ENCODE measurements at regions not wholly inside any gene's neighbourhood (a gene's known extent, or its start where the extent isn't known, plus 50 kb on each side); places are given as distances from the start of the nearest gene placed in this dataset.

GRCh38 chr1:172894349-172895049, 156.2 kb downstream of the TNFSF18 start:
- TF ChIP-seq CTCF (IDR thresholded peaks at IDR 0.05; ENCODE audit: control extremely low read depth, extremely low read depth, low read depth, missing control alignments), result no peak
- ChIA-PET CTCF (interaction anchor here (0.7 to 1.4 kb wide), 5 partner anchors 12 to 150 kb away, joined by 3 to 8 read pairs (median 3); no protein-coding TSS in a partner anchor), POLR2A (no interaction called here)
- no peak for DNase-seq (ENCODE audit: extremely low spot score)

GRCh38 chr1:172895050-172895460, 155.7 kb downstream of the TNFSF18 start:
- ChIA-PET POLR2A (interaction anchor here (0.6 kb wide), 1 partner anchor 10 kb away, joined by 5 read pairs; no protein-coding TSS in a partner anchor), CTCF (interaction anchor here (0.7 to 1.4 kb wide), 4 partner anchors 12 to 151 kb away, joined by 3 to 8 read pairs (median 4); no protein-coding TSS in a partner anchor)
- no peak for TF ChIP-seq CTCF (IDR thresholded peaks at IDR 0.05; ENCODE audit: control extremely low read depth, extremely low read depth, low read depth, missing control alignments)
- DNase-seq (ENCODE audit: extremely low spot score), result peak; percentile 15

- POLR2A ChIA-PET, result interaction anchor here (0.6 kb wide), 1 partner anchor 11 kb away, joined by 5 read pairs; no protein-coding TSS in a partner anchor
- DNase-seq (ENCODE audit: extremely low spot score), result no peak
- TF ChIP-seq CTCF (IDR thresholded peaks at IDR 0.05; ENCODE audit: control extremely low read depth, extremely low read depth, low read depth, missing control alignments), result no peak
- CTCF ChIA-PET, result no interaction called here
Observed at GRCh38 chr1:172895761-172896160, 155.0 kb downstream of the TNFSF18 start.

GRCh38 chr1:172897738-172898137, 153.0 kb downstream of the TNFSF18 start:
- no peak for DNase-seq (ENCODE audit: extremely low spot score)
- ChIA-PET POLR2A (no interaction called here), CTCF (interaction anchor here (1.7 kb wide), 1 partner anchor 15 kb away, joined by 4 read pairs; no protein-coding TSS in a partner anchor)
- no peak for TF ChIP-seq CTCF (IDR thresholded peaks at IDR 0.05; ENCODE audit: control extremely low read depth, extremely low read depth, low read depth, missing control alignments)

GRCh38 chr1:172898866-172899265, 151.9 kb downstream of the TNFSF18 start:
- ChIA-PET POLR2A (no interaction called here), CTCF (interaction anchor here (1.7 kb wide), 1 partner anchor 16 kb away, joined by 4 read pairs; no protein-coding TSS in a partner anchor)
- DNase-seq (ENCODE audit: extremely low spot score), result no peak
- TF ChIP-seq CTCF (IDR thresholded peaks at IDR 0.05; ENCODE audit: control extremely low read depth, extremely low read depth, low read depth, missing control alignments), result no peak

- no peak for TF ChIP-seq CTCF (IDR thresholded peaks at IDR 0.05; ENCODE audit: control extremely low read depth, extremely low read depth, low read depth, missing control alignments)
- ChIA-PET CTCF (no interaction called here), POLR2A (no interaction called here)
- DNase-seq (ENCODE audit: extremely low spot score), result no peak
Observed at GRCh38 chr1:172900376-172900997, 150.3 kb downstream of the TNFSF18 start.

Measured in GM10248 (cell line).